GM12878 (cell line): ENCODE measurements at regions not wholly inside any gene's neighbourhood (a gene's known extent, or its start where the extent isn't known, plus 50 kb on each side); places are given as distances from the start of the nearest gene placed in this dataset.
"Not testable (repeated sequence)": the region's sequence is repeated elsewhere in the genome, so short reads cannot be mapped to it uniquely, and the experiment has no call there.

Source experiments
- ATAC-seq: fragments of 200-7000 bp; cut with Tn5 transposase; 3 replicates; pipeline ENCODE4 v1.9.1; 2020; ENCODE audit warnings: mild to moderate bottlenecking, moderate library complexity
- BruUV-seq: library from RNA; stranded (reverse); fragments of 400-500 nt; replicated peaks from 2 replicates; lab custom pipeline; 2021; lab: Mats Ljungman, UMichigan
- CTCF ChIA-PET: fragments of 300-600 bp; sonication (Branson Sonifier 250); formaldehyde crosslinking; extraction: SDS; loops from one replicate; lab custom pipeline; 2021; ENCODE audit warnings: inconsistent platforms; lab: Yijun Ruan, JAX
- POLR2A ChIA-PET: fragments of 350-600 bp; formaldehyde crosslinking; extraction: SDS; loops from one replicate; lab custom pipeline; 2021; ENCODE audit warnings: inconsistent platforms; lab: Charles Lee
- RAD21 ChIA-PET: fragments of 300-600 bp; sonication (Branson Sonifier 250); formaldehyde crosslinking; loops from one replicate; lab custom pipeline; 2023; ENCODE audit warnings: antibody characterized with exemption; ENCODE audit not compliant: unreplicated experiment; lab: Charles Lee
- SMC1A ChIA-PET: fragments of 300-600 bp; sonication (Branson Sonifier 250); formaldehyde crosslinking; loops from one replicate; lab custom pipeline; 2023; ENCODE audit not compliant: unreplicated experiment, uncharacterized antibody; lab: Charles Lee
- DNase-seq: peaks from one replicate; pipeline ENCODE4 v3.0.0-alpha.2; 2011; ENCODE audit warnings: low read depth, low spot score
- FAIRE-seq: peaks from 3 replicates; lab custom pipeline; 2011; peaks lifted over from hg19 to GRCh38; lab: Jason Lieb, UNC
- H2AFZ ChIP-seq: 2 replicates; pipeline ENCODE4 v1.6.0; 2011; ENCODE audit warnings: low read depth, low read length, control low read depth; ENCODE audit not compliant: control insufficient read depth
- H3K27ac ChIP-seq: 2 replicates; pipeline ENCODE4 v1.5.1; 2011; ENCODE audit warnings: control low read depth; ENCODE audit not compliant: control insufficient read depth, insufficient read depth
- H3K27me3 ChIP-seq, 2 experiments: replicated peaks in 1 of 2; 2 replicates each; pipeline versions ENCODE4 v1.6.0 to v1.6.1; 2011; ENCODE audit warnings: low read length in 1 of 2; ENCODE audit not compliant: control insufficient read depth in 2 of 2, insufficient read depth in 2 of 2
- H3K36me3 ChIP-seq, 2 experiments: 2 replicates each; pipeline ENCODE4 v1.5.1; 2011; ENCODE audit warnings: low read length in 1 of 2; ENCODE audit not compliant: control insufficient read depth in 2 of 2, insufficient read depth in 2 of 2
- H3K4me1 ChIP-seq: 2 replicates; pipeline ENCODE4 v1.6.1; 2011; ENCODE audit warnings: mild to moderate bottlenecking, low read length, moderate library complexity, mixed read lengths; ENCODE audit not compliant: control insufficient read depth, insufficient read depth
- H3K4me2 ChIP-seq: 2 replicates; pipeline ENCODE4 v1.6.0; 2011; ENCODE audit warnings: control low read depth; ENCODE audit not compliant: control insufficient read depth, insufficient read depth
- H3K4me3 ChIP-seq: fragments of 200-600 bp; sonication (generic); 2 replicates; pipeline ENCODE4 v1.5.1; 2016
- H3K79me2 ChIP-seq: 2 replicates; pipeline ENCODE4 v1.6.0; 2011; ENCODE audit warnings: low read length; ENCODE audit not compliant: control insufficient read depth, insufficient read depth
- H3K9ac ChIP-seq: 2 replicates; pipeline ENCODE4 v1.8.0; 2011; ENCODE audit warnings: low read length, control low read depth, mixed read lengths; ENCODE audit not compliant: control insufficient read depth, insufficient read depth
- H3K9me3 ChIP-seq: replicated peaks from 3 replicates; pipeline ENCODE4 v1.5.1; 2011; ENCODE audit warnings: mild to moderate bottlenecking, low read length; ENCODE audit not compliant: control insufficient read depth, insufficient read depth
- H4K20me1 ChIP-seq: 2 replicates; pipeline ENCODE4 v1.6.0; 2011; ENCODE audit not compliant: control insufficient read depth, insufficient read depth
- FOXM1 ChIP-seq: IDR thresholded peaks from 2 replicates; pipeline ENCODE4 v1.6.1; 2012; ENCODE audit warnings: low read depth, mild to moderate bottlenecking, inconsistent platforms, low read length, moderate library complexity
- WGBS: methylation state at CpG from one replicate; pipeline ENCODE4 v1.1.6; 2016; ENCODE audit warnings: low lambda C conversion rate; ENCODE audit not compliant: insufficient replicate concordance, insufficient coverage; ENCODE audit errors: missing lambda C conversion rate; 5-methylcytosine and 5-hydroxymethylcytosine counted together
- in situ Hi-C: fragments of 300-500 bp; cut with MboI; formaldehyde crosslinking; loops from 9 replicates; pipeline ENCODE4 v1.14.3; 2018; ENCODE audit warnings: mixed read lengths
- intact Hi-C: fragments of 100-400 bp; cut with micrococcal nuclease; formaldehyde crosslinking; loops from one replicate; pipeline ENCODE4 v1.14.2; 2022; ENCODE audit not compliant: unreplicated experiment
- TF ChIP-seq, protein P1 (sequence below): fragments of 450-650 bp; IDR thresholded peaks from 2 replicates; pipeline ENCODE4 v1.6.1; 2018; ENCODE audit warnings: borderline replicate concordance, mild to moderate bottlenecking; ENCODE audit not compliant: partially characterized antibody
- TF ChIP-seq, protein P2 (sequence below): fragments of 450-650 bp; formaldehyde crosslinking; IDR thresholded peaks from 2 replicates; pipeline ENCODE4 v1.5.0; 2022; ENCODE audit warnings: mild to moderate bottlenecking, missing genetic modification characterization

DNA sequence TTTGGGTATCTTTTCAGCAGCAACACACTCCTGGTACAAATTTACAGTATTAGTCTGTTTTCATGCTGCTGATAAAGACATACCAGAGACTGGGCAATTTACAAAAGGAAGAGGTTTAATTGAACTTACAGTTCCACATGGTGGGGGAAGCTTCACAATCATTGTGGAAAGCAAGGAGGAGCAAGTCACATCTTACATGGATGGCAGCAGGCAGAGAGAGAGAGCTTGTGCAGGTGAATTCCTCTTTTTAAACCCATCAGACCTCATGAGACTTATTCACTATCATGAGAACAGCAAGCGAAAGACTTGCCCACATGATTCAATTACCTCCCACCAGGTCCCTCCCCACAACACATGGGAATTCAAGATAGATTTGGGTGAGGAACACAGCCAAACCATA lies 124.5 kb downstream of the TPR start:
- no peaks in the 10 kb centered on the region for H3K4me1 ChIP-seq
- in situ Hi-C loops = no loop called here
- H4K20me1 ChIP-seq = no peaks in the 10 kb centered on the region
- no peaks in the 10 kb centered on the region for H3K79me2 ChIP-seq
- intact Hi-C loops = no loop called here
- no peak overlapping the region for H2AFZ ChIP-seq
- H3K36me3 ChIP-seq = no peaks in the 10 kb centered on the region
- no peaks in the 10 kb centered on the region; the same call in 2 of the 3 replicates for H3K9me3 ChIP-seq
- CTCF ChIA-PET = interaction anchor here (1.2 kb wide), 1 partner anchor 95 kb away, joined by 3 read pairs; no protein-coding TSS in a partner anchor
- SMC1A ChIA-PET = no interaction called here
- ATAC-seq (no peak), FAIRE-seq (no peak), DNase-seq (no peak)
- H3K4me2 ChIP-seq = no peak overlapping the region
- H3K27ac ChIP-seq = no peak overlapping the region
- TF ChIP-seq, protein P1, sequence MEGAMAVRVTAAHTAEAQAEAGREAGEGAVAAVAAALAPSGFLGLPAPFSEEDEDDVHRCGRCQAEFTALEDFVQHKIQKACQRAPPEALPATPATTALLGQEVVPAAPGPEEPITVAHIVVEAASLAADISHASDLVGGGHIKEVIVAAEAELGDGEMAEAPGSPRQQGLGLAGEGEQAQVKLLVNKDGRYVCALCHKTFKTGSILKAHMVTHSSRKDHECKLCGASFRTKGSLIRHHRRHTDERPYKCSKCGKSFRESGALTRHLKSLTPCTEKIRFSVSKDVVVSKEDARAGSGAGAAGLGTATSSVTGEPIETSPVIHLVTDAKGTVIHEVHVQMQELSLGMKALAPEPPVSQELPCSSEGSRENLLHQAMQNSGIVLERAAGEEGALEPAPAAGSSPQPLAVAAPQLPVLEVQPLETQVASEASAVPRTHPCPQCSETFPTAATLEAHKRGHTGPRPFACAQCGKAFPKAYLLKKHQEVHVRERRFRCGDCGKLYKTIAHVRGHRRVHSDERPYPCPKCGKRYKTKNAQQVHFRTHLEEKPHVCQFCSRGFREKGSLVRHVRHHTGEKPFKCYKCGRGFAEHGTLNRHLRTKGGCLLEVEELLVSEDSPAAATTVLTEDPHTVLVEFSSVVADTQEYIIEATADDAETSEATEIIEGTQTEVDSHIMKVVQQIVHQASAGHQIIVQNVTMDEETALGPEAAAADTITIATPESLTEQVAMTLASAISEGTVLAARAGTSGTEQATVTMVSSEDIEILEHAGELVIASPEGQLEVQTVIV = no peak
- no peak for TF ChIP-seq FOXM1
- TF ChIP-seq, protein P2, sequence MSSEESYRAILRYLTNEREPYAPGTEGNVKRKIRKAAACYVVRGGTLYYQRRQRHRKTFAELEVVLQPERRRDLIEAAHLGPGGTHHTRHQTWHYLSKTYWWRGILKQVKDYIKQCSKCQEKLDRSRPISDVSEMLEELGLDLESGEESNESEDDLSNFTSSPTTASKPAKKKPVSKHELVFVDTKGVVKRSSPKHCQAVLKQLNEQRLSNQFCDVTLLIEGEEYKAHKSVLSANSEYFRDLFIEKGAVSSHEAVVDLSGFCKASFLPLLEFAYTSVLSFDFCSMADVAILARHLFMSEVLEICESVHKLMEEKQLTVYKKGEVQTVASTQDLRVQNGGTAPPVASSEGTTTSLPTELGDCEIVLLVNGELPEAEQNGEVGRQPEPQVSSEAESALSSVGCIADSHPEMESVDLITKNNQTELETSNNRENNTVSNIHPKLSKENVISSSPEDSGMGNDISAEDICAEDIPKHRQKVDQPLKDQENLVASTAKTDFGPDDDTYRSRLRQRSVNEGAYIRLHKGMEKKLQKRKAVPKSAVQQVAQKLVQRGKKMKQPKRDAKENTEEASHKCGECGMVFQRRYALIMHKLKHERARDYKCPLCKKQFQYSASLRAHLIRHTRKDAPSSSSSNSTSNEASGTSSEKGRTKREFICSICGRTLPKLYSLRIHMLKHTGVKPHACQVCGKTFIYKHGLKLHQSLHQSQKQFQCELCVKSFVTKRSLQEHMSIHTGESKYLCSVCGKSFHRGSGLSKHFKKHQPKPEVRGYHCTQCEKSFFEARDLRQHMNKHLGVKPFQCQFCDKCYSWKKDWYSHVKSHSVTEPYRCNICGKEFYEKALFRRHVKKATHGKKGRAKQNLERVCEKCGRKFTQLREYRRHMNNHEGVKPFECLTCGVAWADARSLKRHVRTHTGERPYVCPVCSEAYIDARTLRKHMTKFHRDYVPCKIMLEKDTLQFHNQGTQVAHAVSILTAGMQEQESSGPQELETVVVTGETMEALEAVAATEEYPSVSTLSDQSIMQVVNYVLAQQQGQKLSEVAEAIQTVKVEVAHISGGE (CRISPR knock-in tag) = no peak
- 0% methylated on average over 1 of the region's 1 CpG for WGBS
- H3K4me3 ChIP-seq = no peak overlapping the region
- POLR2A ChIA-PET = no interaction called here
- H3K27me3 ChIP-seq = no peaks in the 10 kb centered on the region
- BruUV-seq = no TSS peak
- no peak overlapping the region for H3K9ac ChIP-seq
- RAD21 ChIA-PET = no interaction called here

DNA sequence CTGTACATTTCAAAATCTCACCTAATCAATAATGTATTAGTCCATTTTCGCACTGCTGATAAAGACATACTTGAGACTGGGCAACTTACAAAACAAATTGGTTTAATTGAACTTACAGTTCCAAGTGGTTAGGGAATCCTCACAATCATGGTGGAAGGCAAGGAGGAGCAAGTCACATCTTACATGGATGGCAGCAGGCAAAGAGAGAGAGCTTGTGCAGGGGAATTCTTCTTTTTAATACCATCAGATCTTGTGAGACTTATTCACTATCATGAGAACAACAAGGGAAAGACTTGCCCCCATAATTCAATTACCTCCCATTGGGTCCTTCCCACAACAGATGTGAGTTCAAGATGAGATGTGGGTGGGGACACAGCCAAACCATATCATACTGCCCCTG lies 126.4 kb downstream of the TPR start:
- H3K4me1 ChIP-seq, H3K36me3 ChIP-seq, ATAC-seq, H3K9ac ChIP-seq, H3K4me2 ChIP-seq, POLR2A ChIA-PET, FAIRE-seq, H3K27me3 ChIP-seq, H3K27ac ChIP-seq, H3K9me3 ChIP-seq, H3K4me3 ChIP-seq, intact Hi-C loops, H2AFZ ChIP-seq, DNase-seq, in situ Hi-C loops, H3K79me2 ChIP-seq, CTCF ChIA-PET, H4K20me1 ChIP-seq, SMC1A ChIA-PET, RAD21 ChIA-PET, BruUV-seq: not testable (repeated sequence)
- 0% methylated on average over 1 of the region's 1 CpG for WGBS
